IMR-90 (cell line): ENCODE measurements at regions not wholly inside any gene's neighbourhood (a gene's known extent, or its start where the extent isn't known, plus 50 kb on each side); places are given as distances from the start of the nearest gene placed in this dataset.

Experiments
- ATAC-seq: fragments of 200-7000 bp; cut with Tn5 transposase; 2 replicates; pipeline ENCODE4 v1.9.1; 2020; ENCODE audit warnings: low read depth, mild to moderate bottlenecking, moderate library complexity
- BruUV-seq: library from RNA; stranded (reverse); fragments of 400-500 nt; replicated peaks from 2 replicates; lab custom pipeline; 2021; lab: Mats Ljungman, UMichigan
- CTCF ChIA-PET: fragments of 300-600 bp; formaldehyde crosslinking; extraction: SDS; loops from one replicate; lab custom pipeline; 2021; ENCODE audit warnings: antibody characterized with exemption; lab: Yijun Ruan, JAX
- POLR2A ChIA-PET: fragments of 300-600 bp; sonication (Branson Sonifier 250); formaldehyde crosslinking; loops from one replicate; lab custom pipeline; 2022; ENCODE audit warnings: antibody characterized with exemption; ENCODE audit not compliant: unreplicated experiment; lab: Charles Lee
- DNase-seq: peaks from one replicate; pipeline ENCODE4 v3.0.0; 2013
- H2AFZ ChIP-seq: replicated peaks from 2 replicates; pipeline ENCODE3; 2013; ENCODE audit warnings: low read length, mild to moderate bottlenecking; ENCODE audit not compliant: poor library complexity
- H2AK5ac ChIP-seq: 2 replicates; pipeline ENCODE4 v1.6.1; 2013; ENCODE audit warnings: low read depth, low read length, inconsistent platforms
- H2AK9ac ChIP-seq: replicated peaks from 2 replicates; pipeline ENCODE3; 2013; ENCODE audit warnings: mild to moderate bottlenecking, low read depth, low read length, moderate library complexity; ENCODE audit not compliant: poor library complexity
- H2BK120ac ChIP-seq: 2 replicates; pipeline ENCODE4 v1.6.1; 2013; ENCODE audit warnings: low read depth, low read length, inconsistent platforms
- H2BK15ac ChIP-seq: 3 replicates; pipeline ENCODE4 v1.6.1; 2013; ENCODE audit warnings: low read depth, low read length, inconsistent platforms
- H2BK20ac ChIP-seq: 2 replicates; pipeline ENCODE4 v1.6.1; 2013; ENCODE audit warnings: low read depth, mild to moderate bottlenecking, inconsistent platforms, low read length, moderate library complexity
- H2BK5ac ChIP-seq: 2 replicates; pipeline ENCODE4 v1.6.1; 2013; ENCODE audit warnings: mild to moderate bottlenecking, low read depth, low read length, inconsistent platforms; ENCODE audit not compliant: poor library complexity, severe bottlenecking
- H3K14ac ChIP-seq: replicated peaks from 2 replicates; pipeline ENCODE4 v1.6.1; 2013; ENCODE audit warnings: low read depth, low read length, inconsistent platforms
- H3K18ac ChIP-seq: 2 replicates; pipeline ENCODE4 v1.6.1; 2013; ENCODE audit warnings: low read depth, low read length, control low read depth
- H3K23ac ChIP-seq: 2 replicates; pipeline ENCODE4 v1.6.1; 2013; ENCODE audit warnings: low read depth, low read length, inconsistent platforms
- H3K27ac ChIP-seq: 2 replicates; pipeline ENCODE4 v1.5.1; 2013; ENCODE audit warnings: mild to moderate bottlenecking, control low read depth, low read length; ENCODE audit not compliant: insufficient read depth
- H3K27me3 ChIP-seq: 2 replicates; pipeline ENCODE4 v1.6.1; 2013; ENCODE audit warnings: low read length; ENCODE audit not compliant: control insufficient read depth, insufficient read depth
- H3K36me3 ChIP-seq: 2 replicates; pipeline ENCODE4 v1.6.1; 2013; ENCODE audit warnings: low read length, mixed read lengths; ENCODE audit not compliant: control insufficient read depth, insufficient read depth
- H3K4ac ChIP-seq: 2 replicates; pipeline ENCODE4 v1.6.1; 2013; ENCODE audit warnings: low read depth, low read length, inconsistent platforms
- H3K4me1 ChIP-seq: 2 replicates; pipeline ENCODE4 v1.6.1; 2013; ENCODE audit warnings: low read length, mixed read lengths; ENCODE audit not compliant: control insufficient read depth, insufficient read depth
- H3K4me2 ChIP-seq: 2 replicates; pipeline ENCODE4 v1.6.1; 2013; ENCODE audit warnings: low read depth, mild to moderate bottlenecking, control low read depth, low read length, moderate library complexity
- H3K4me3 ChIP-seq: 2 replicates; pipeline ENCODE4 v1.5.1; 2013; ENCODE audit warnings: low read depth, mild to moderate bottlenecking, control low read depth, low read length, moderate library complexity; ENCODE audit not compliant: insufficient read depth
- H3K56ac ChIP-seq: 2 replicates; pipeline ENCODE4 v1.6.1; 2013; ENCODE audit warnings: low read length, inconsistent platforms; ENCODE audit not compliant: insufficient read depth; ENCODE audit errors: extremely low read depth
- H3K79me1 ChIP-seq, 2 experiments: 2 replicates each; pipeline ENCODE4 v1.6.1; 2013; ENCODE audit warnings: low read length in 2 of 2, inconsistent platforms in 1 of 2, low read depth in 1 of 2
- H3K9ac ChIP-seq: 2 replicates; pipeline ENCODE4 v1.6.1; 2013; ENCODE audit warnings: low read depth, low read length, control low read depth
- H3K9me1 ChIP-seq: 2 replicates; pipeline ENCODE4 v1.6.1; 2013; ENCODE audit warnings: low read length, inconsistent platforms; ENCODE audit not compliant: insufficient read depth
- H3K9me3 ChIP-seq: 2 replicates; pipeline ENCODE4 v1.6.1; 2013; ENCODE audit warnings: low read length; ENCODE audit not compliant: control insufficient read depth, insufficient read depth
- H4K20me1 ChIP-seq: 2 replicates; pipeline ENCODE4 v1.6.1; 2013; ENCODE audit warnings: low read length, inconsistent platforms; ENCODE audit not compliant: insufficient read depth
- H4K5ac ChIP-seq: 2 replicates; pipeline ENCODE4 v1.6.1; 2013; ENCODE audit warnings: mild to moderate bottlenecking, low read depth, low read length, control low read depth
- H4K8ac ChIP-seq, 2 experiments: 2 replicates each; pipeline ENCODE4 v1.6.1; 2013; ENCODE audit warnings: low read depth in 2 of 2, low read length in 2 of 2, control low read depth in 1 of 2, inconsistent platforms in 1 of 2
- H4K91ac ChIP-seq: 2 replicates; pipeline ENCODE4 v1.6.1; 2013; ENCODE audit warnings: low read depth, low read length, inconsistent platforms; ENCODE audit not compliant: insufficient read depth
- BHLHE40 ChIP-seq: fragments of 150-350 bp; IDR thresholded peaks from 2 replicates; pipeline ENCODE4 v1.6.1; 2016; ENCODE audit warnings: mild to moderate bottlenecking, low read depth, low read length
- CEBPB ChIP-seq: IDR thresholded peaks from 2 replicates; pipeline ENCODE4 v1.6.1; 2012; ENCODE audit warnings: low read depth, low read length, improper control_type of control experiment
- CHD1 ChIP-seq: IDR thresholded peaks from 2 replicates; pipeline ENCODE4 v1.6.1; 2012; ENCODE audit warnings: low read depth, low read length, improper control_type of control experiment
- FOS ChIP-seq: fragments of 150-350 bp; IDR thresholded peaks from 2 replicates; pipeline ENCODE4 v1.6.1; 2016; ENCODE audit warnings: low read depth, low read length
- MAFK ChIP-seq: IDR thresholded peaks from 2 replicates; pipeline ENCODE4 v1.6.1; 2012; ENCODE audit warnings: low read depth, low read length, improper control_type of control experiment
- MAZ ChIP-seq: IDR thresholded peaks from 2 replicates; pipeline ENCODE4 v1.6.1; 2012; ENCODE audit warnings: low read depth, mild to moderate bottlenecking, low read length, improper control_type of control experiment, moderate library complexity, borderline replicate concordance
- MXI1 ChIP-seq: IDR thresholded peaks from 2 replicates; pipeline ENCODE4 v1.6.1; 2012; ENCODE audit warnings: low read depth, mild to moderate bottlenecking, low read length, moderate library complexity, borderline replicate concordance
- NFE2L2 ChIP-seq: fragments of 150-350 bp; IDR thresholded peaks from 2 replicates; pipeline ENCODE4 v1.6.1; 2016; ENCODE audit warnings: low read depth, mild to moderate bottlenecking, low read length
- POLR2A ChIP-seq: IDR thresholded peaks from 2 replicates; pipeline ENCODE4 v1.6.1; 2012; ENCODE audit warnings: mild to moderate bottlenecking, low read depth, low read length
- RAD21 ChIP-seq: IDR thresholded peaks from 2 replicates; pipeline ENCODE4 v1.6.1; 2012; ENCODE audit warnings: low read length, improper control_type of control experiment
- RCOR1 ChIP-seq: IDR thresholded peaks from 2 replicates; pipeline ENCODE4 v1.6.1; 2012; ENCODE audit warnings: mild to moderate bottlenecking, low read length, improper control_type of control experiment; ENCODE audit not compliant: insufficient replicate concordance
- RFX5 ChIP-seq: IDR thresholded peaks from 2 replicates; pipeline ENCODE4 v1.8.0; 2012; ENCODE audit warnings: low read depth, mild to moderate bottlenecking, low read length, moderate library complexity
- SMC3 ChIP-seq: fragments of 150-350 bp; IDR thresholded peaks from 2 replicates; pipeline ENCODE4 v1.6.1; 2016; ENCODE audit warnings: low read depth, mild to moderate bottlenecking, antibody characterized with exemption, low read length, moderate library complexity
- WGBS, 2 experiments: methylation state at CpG; one replicate each; pipeline versions ENCODE4 v1.1.5 to v1.1.7; 2013; ENCODE audit warnings: missing lambda C conversion rate in 2 of 2; ENCODE audit not compliant: insufficient read length in 1 of 2; ENCODE audit errors: extremely low coverage in 2 of 2; 5-methylcytosine and 5-hydroxymethylcytosine counted together
- dilution Hi-C: fragments of 300-500 bp; cut with HindIII; formaldehyde crosslinking; loops from one replicate; pipeline ENCODE4 v1.14.3; 2018; ENCODE audit warnings: low sequenced_read_pairs; ENCODE audit not compliant: unreplicated experiment
- in situ Hi-C: fragments of 300-500 bp; cut with MboI; formaldehyde crosslinking; loops from 3 replicates; pipeline ENCODE4 v1.14.3; 2019; ENCODE audit warnings: low sequenced_read_pairs, inconsistent platforms, mixed read lengths
- intact Hi-C: fragments of 100-400 bp; cut with micrococcal nuclease; formaldehyde crosslinking; loops from 2 replicates; pipeline ENCODE4 v1.10.0; 2022
- TF ChIP-seq, protein P1 (sequence below): conservative IDR thresholded peaks from 2 replicates; pipeline ENCODE4 v1.5.1; 2012; ENCODE audit warnings: mild to moderate bottlenecking, low read depth, low read length, improper control_type of control experiment
- TF ChIP-seq, protein P2 (sequence below): fragments of 150-350 bp; IDR thresholded peaks from 2 replicates; pipeline ENCODE4 v1.6.1; 2016; ENCODE audit warnings: low read depth, mild to moderate bottlenecking, low read length, moderate library complexity, borderline replicate concordance
- TF ChIP-seq, protein P3 (sequence below): fragments of 150-350 bp; IDR thresholded peaks from 2 replicates; pipeline ENCODE4 v1.6.1; 2017; ENCODE audit warnings: mild to moderate bottlenecking, antibody characterized with exemption, low read length, low read depth

GRCh38 chr5:12335938-12336337, 431.7 kb upstream of the CTNND2 start:
- Histone ChIP-seq H2BK20ac (no peak overlapping the region), H3K23ac (no peak overlapping the region), H3K4me3 (no peak overlapping the region), H3K9ac (no peak overlapping the region), H3K18ac (no peak overlapping the region), H3K79me1 (no peaks in the 10 kb centered on the region), H2AK5ac (no peak overlapping the region), H4K20me1 (no peaks in the 10 kb centered on the region), H4K8ac (no peak overlapping the region), H3K9me3 (peaks cover 6% of the 10 kb centered on the region; the same call in 1 of the 2 replicates), H2AK9ac (no peak overlapping the region), H3K36me3 (no peaks in the 10 kb centered on the region), H2BK5ac (no peak overlapping the region), H3K9me1 (no peaks in the 10 kb centered on the region), H4K91ac (no peak overlapping the region), H3K27me3 (no peaks in the 10 kb centered on the region), H2BK120ac (no peak overlapping the region), H2BK15ac (no peak overlapping the region), H3K4me1 (no peaks in the 10 kb centered on the region), H3K14ac (no peak overlapping the region), H4K5ac (no peak overlapping the region), H2AFZ (no peak overlapping the region), H3K27ac (no peak overlapping the region), H3K4ac (no peak overlapping the region), H3K56ac (no peak overlapping the region), H3K4me2 (no peak overlapping the region)
- ChIA-PET CTCF (interaction anchor here (0.7 kb wide), 2 partner anchors 17 to 56 kb away, joined by 3 read pairs; no protein-coding TSS in a partner anchor), POLR2A (no interaction called here)
- ATAC-seq, result no peak
- no TSS peak for BruUV-seq
- WGBS, 2 experiments, result no CpG with 5 or more reads among the region's 3 CpGs
- intact Hi-C loops, result no loop called here
- DNase-seq, result no peak
- dilution Hi-C loops, result no loop called here
- TF ChIP-seq, protein P1, sequence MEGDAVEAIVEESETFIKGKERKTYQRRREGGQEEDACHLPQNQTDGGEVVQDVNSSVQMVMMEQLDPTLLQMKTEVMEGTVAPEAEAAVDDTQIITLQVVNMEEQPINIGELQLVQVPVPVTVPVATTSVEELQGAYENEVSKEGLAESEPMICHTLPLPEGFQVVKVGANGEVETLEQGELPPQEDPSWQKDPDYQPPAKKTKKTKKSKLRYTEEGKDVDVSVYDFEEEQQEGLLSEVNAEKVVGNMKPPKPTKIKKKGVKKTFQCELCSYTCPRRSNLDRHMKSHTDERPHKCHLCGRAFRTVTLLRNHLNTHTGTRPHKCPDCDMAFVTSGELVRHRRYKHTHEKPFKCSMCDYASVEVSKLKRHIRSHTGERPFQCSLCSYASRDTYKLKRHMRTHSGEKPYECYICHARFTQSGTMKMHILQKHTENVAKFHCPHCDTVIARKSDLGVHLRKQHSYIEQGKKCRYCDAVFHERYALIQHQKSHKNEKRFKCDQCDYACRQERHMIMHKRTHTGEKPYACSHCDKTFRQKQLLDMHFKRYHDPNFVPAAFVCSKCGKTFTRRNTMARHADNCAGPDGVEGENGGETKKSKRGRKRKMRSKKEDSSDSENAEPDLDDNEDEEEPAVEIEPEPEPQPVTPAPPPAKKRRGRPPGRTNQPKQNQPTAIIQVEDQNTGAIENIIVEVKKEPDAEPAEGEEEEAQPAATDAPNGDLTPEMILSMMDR, result no peak
- TF ChIP-seq NFE2L2 (no peak), FOS (no peak), RAD21 (no peak), MXI1 (no peak), POLR2A (no peak), MAFK (no peak), BHLHE40 (no peak), CHD1 (no peak), RFX5 (no peak), SMC3 (no peak), MAZ (no peak), CEBPB (no peak), RCOR1 (no peak)
- TF ChIP-seq, protein P2, sequence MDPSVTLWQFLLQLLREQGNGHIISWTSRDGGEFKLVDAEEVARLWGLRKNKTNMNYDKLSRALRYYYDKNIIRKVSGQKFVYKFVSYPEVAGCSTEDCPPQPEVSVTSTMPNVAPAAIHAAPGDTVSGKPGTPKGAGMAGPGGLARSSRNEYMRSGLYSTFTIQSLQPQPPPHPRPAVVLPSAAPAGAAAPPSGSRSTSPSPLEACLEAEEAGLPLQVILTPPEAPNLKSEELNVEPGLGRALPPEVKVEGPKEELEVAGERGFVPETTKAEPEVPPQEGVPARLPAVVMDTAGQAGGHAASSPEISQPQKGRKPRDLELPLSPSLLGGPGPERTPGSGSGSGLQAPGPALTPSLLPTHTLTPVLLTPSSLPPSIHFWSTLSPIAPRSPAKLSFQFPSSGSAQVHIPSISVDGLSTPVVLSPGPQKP, result no peak
- TF ChIP-seq, protein P3, sequence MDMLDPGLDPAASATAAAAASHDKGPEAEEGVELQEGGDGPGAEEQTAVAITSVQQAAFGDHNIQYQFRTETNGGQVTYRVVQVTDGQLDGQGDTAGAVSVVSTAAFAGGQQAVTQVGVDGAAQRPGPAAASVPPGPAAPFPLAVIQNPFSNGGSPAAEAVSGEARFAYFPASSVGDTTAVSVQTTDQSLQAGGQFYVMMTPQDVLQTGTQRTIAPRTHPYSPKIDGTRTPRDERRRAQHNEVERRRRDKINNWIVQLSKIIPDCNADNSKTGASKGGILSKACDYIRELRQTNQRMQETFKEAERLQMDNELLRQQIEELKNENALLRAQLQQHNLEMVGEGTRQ, result no peak
- in situ Hi-C loops, result no loop called here
